ENCODE measurements at regions not wholly inside any gene's neighbourhood (a gene's known extent, or its start where the extent isn't known, plus 50 kb on each side); places are given as distances from the start of the nearest gene placed in this dataset.
"Not testable (repeated sequence)": the region's sequence is repeated elsewhere in the genome, so short reads cannot be mapped to it uniquely, and the experiment has no call there.

GRCh38 chr9:108779551-108780325 lies 76.0 kb downstream of the ACTL7B start:
- no peak for DNase-seq
- Mint-ChIP-seq H3K4me1 (no peaks in the 10 kb centered on the region), H3K27me3 (peaks cover 1% of the 10 kb centered on the region), H3K36me3 (ENCODE audit: low read depth) (no peaks in the 10 kb centered on the region), H3K4me3 (no peak overlapping the region), H3K27ac (no peak overlapping the region), H3K9me3 (no peaks in the 10 kb centered on the region)
- CTCF ChIA-PET = no interaction called here
- POLR2A ChIA-PET = no interaction called here

- H3K4me3 Mint-ChIP-seq = no peak overlapping the region
- H3K27ac Mint-ChIP-seq = no peak overlapping the region
- DNase-seq = no peak
- no peaks in the 10 kb centered on the region for H3K9me3 Mint-ChIP-seq
- H3K36me3 Mint-ChIP-seq (ENCODE audit: low read depth) = no peaks in the 10 kb centered on the region
- POLR2A ChIA-PET = no interaction called here
- peaks cover 1% of the 10 kb centered on the region for H3K27me3 Mint-ChIP-seq
- CTCF ChIA-PET = no interaction called here
- H3K4me1 Mint-ChIP-seq = no peaks in the 10 kb centered on the region
Observed at GRCh38 chr9:108776920-108777639, 78.7 kb downstream of the ACTL7B start.

- H3K36me3 Mint-ChIP-seq (ENCODE audit: low read depth) = no peaks in the 10 kb centered on the region
- H3K4me3 Mint-ChIP-seq = no peak overlapping the region
- ChIA-PET CTCF (no interaction called here), POLR2A (no interaction called here)
- no peak overlapping the region for H3K27ac Mint-ChIP-seq
- DNase-seq = no peak
- H3K27me3 Mint-ChIP-seq = peaks cover under 1% of the 10 kb centered on the region
- no peaks in the 10 kb centered on the region for H3K4me1 Mint-ChIP-seq
- H3K9me3 Mint-ChIP-seq = no peaks in the 10 kb centered on the region
Observed at GRCh38 chr9:108775901-108776306, 79.9 kb downstream of the ACTL7B start.

- H3K4me1 Mint-ChIP-seq; H3K4me3 Mint-ChIP-seq; DNase-seq; CTCF ChIA-PET; H3K27me3 Mint-ChIP-seq; POLR2A ChIA-PET; H3K9me3 Mint-ChIP-seq; H3K36me3 Mint-ChIP-seq (ENCODE audit: low read depth); H3K27ac Mint-ChIP-seq: not testable (repeated sequence)
Observed at GRCh38 chr9:108774088-108774487, 81.7 kb downstream of the ACTL7B start.

GRCh38 chr9:108772301-108772894 lies 83.4 kb downstream of the ACTL7B start:
- Mint-ChIP-seq H3K4me1 (no peaks in the 10 kb centered on the region), H3K27ac (no peak overlapping the region), H3K27me3 (no peaks in the 10 kb centered on the region), H3K9me3 (no peaks in the 10 kb centered on the region), H3K36me3 (ENCODE audit: low read depth) (no peaks in the 10 kb centered on the region), H3K4me3 (no peak overlapping the region)
- ChIA-PET CTCF (interaction anchor here (0.9 kb wide), 1 partner anchor 9 kb away, joined by 3 read pairs; no protein-coding TSS in a partner anchor), POLR2A (no interaction called here)
- no peak for DNase-seq

GRCh38 chr9:108768744-108769143 lies 87.0 kb downstream of the ACTL7B start:
- Mint-ChIP-seq H3K4me3 (no peak overlapping the region), H3K36me3 (ENCODE audit: low read depth) (no peaks in the 10 kb centered on the region), H3K27me3 (no peaks in the 10 kb centered on the region), H3K9me3 (no peaks in the 10 kb centered on the region), H3K4me1 (no peaks in the 10 kb centered on the region), H3K27ac (no peak overlapping the region)
- ChIA-PET POLR2A (no interaction called here), CTCF (no interaction called here)
- no peak for DNase-seq

GRCh38 chr9:108766626-108767161 lies 89.1 kb downstream of the ACTL7B start:
- H3K27me3 Mint-ChIP-seq = no peaks in the 10 kb centered on the region
- H3K4me1 Mint-ChIP-seq = no peaks in the 10 kb centered on the region
- no peak for DNase-seq
- H3K4me3 Mint-ChIP-seq = no peak overlapping the region
- no peak overlapping the region for H3K27ac Mint-ChIP-seq
- ChIA-PET POLR2A (no interaction called here), CTCF (no interaction called here)
- no peaks in the 10 kb centered on the region for H3K9me3 Mint-ChIP-seq
- no peaks in the 10 kb centered on the region for H3K36me3 Mint-ChIP-seq (ENCODE audit: low read depth)

GRCh38 chr9:108765265-108765664 lies 90.5 kb downstream of the ACTL7B start:
- ChIA-PET POLR2A (no interaction called here), CTCF (no interaction called here)
- no peaks in the 10 kb centered on the region for H3K9me3 Mint-ChIP-seq
- no peaks in the 10 kb centered on the region for H3K4me1 Mint-ChIP-seq
- H3K36me3 Mint-ChIP-seq (ENCODE audit: low read depth) = no peaks in the 10 kb centered on the region
- H3K27ac Mint-ChIP-seq = no peak overlapping the region
- no peak for DNase-seq
- H3K4me3 Mint-ChIP-seq = no peak overlapping the region
- no peaks in the 10 kb centered on the region for H3K27me3 Mint-ChIP-seq

- no peaks in the 10 kb centered on the region for H3K27me3 Mint-ChIP-seq
- H3K36me3 Mint-ChIP-seq (ENCODE audit: low read depth) = no peaks in the 10 kb centered on the region
- no peaks in the 10 kb centered on the region for H3K9me3 Mint-ChIP-seq
- no peaks in the 10 kb centered on the region for H3K4me1 Mint-ChIP-seq
- H3K27ac Mint-ChIP-seq = no peak overlapping the region
- no peak overlapping the region for H3K4me3 Mint-ChIP-seq
- POLR2A ChIA-PET = no interaction called here
- CTCF ChIA-PET = interaction anchor here (0.9 to 1.5 kb wide), 5 partner anchors 9 to 1291 kb away, joined by 3 to 6 read pairs (median 3); no protein-coding TSS in a partner anchor
- no peak for DNase-seq
Observed at GRCh38 chr9:108762348-108763055, 93.3 kb downstream of the ACTL7B start.

- DNase-seq = peak; percentile 31
- H3K36me3 Mint-ChIP-seq (ENCODE audit: low read depth) = no peaks in the 10 kb centered on the region
- no peaks in the 10 kb centered on the region for H3K4me1 Mint-ChIP-seq
Observed at GRCh38 chr9:108761655-108762347, 94.0 kb downstream of the ACTL7B start.

GRCh38 chr9:108760841-108761240 lies 94.9 kb downstream of the ACTL7B start:
- DNase-seq = no peak
- Mint-ChIP-seq H3K27me3 (no peaks in the 10 kb centered on the region), H3K4me1 (no peaks in the 10 kb centered on the region), H3K27ac (no peak overlapping the region), H3K9me3 (no peaks in the 10 kb centered on the region), H3K36me3 (ENCODE audit: low read depth) (no peaks in the 10 kb centered on the region), H3K4me3 (no peak overlapping the region)
- ChIA-PET POLR2A (no interaction called here), CTCF (interaction anchor here (1.5 kb wide), 1 partner anchor 8 kb away, joined by 6 read pairs; no protein-coding TSS in a partner anchor)

More at GRCh38 chr9:108761655-108762347, 94.0 kb downstream of the ACTL7B start:
- no peak overlapping the region for H3K4me3 Mint-ChIP-seq
- no peaks in the 10 kb centered on the region for H3K27me3 Mint-ChIP-seq
- H3K27ac Mint-ChIP-seq = no peak overlapping the region
- no peaks in the 10 kb centered on the region for H3K9me3 Mint-ChIP-seq
- ChIA-PET CTCF (interaction anchor here (0.9 to 1.5 kb wide), 4 partner anchors 9 to 1290 kb away, joined by 3 to 6 read pairs (median 3); no protein-coding TSS in a partner anchor), POLR2A (no interaction called here)

GRCh38 chr9:108759835-108760234 lies 96.0 kb downstream of the ACTL7B start:
- H3K4me3 Mint-ChIP-seq = no peak overlapping the region
- no peaks in the 10 kb centered on the region for H3K9me3 Mint-ChIP-seq
- H3K36me3 Mint-ChIP-seq (ENCODE audit: low read depth) = no peaks in the 10 kb centered on the region
- H3K27me3 Mint-ChIP-seq = no peaks in the 10 kb centered on the region
- no peaks in the 10 kb centered on the region for H3K4me1 Mint-ChIP-seq
- CTCF ChIA-PET = no interaction called here
- no peak overlapping the region for H3K27ac Mint-ChIP-seq
- no peak for DNase-seq
- POLR2A ChIA-PET = no interaction called here
